ENCODE measurements at regions not wholly inside any gene's neighbourhood (a gene's known extent, or its start where the extent isn't known, plus 50 kb on each side); places are given as distances from the start of the nearest gene placed in this dataset.
"Not testable (repeated sequence)": the region's sequence is repeated elsewhere in the genome, so short reads cannot be mapped to it uniquely, and the experiment has no call there.

GRCh38 chr1:118291661-118292060, 106.6 kb upstream of the SPAG17 start:
- no peak overlapping the region for H3K4me3 ChIP-seq (ENCODE audit: low read length)
- no peak for TF ChIP-seq CTCF (IDR thresholded peaks at IDR 0.05; ENCODE audit: insufficient read depth, low read depth, low read length, missing control alignments)
- peak; percentile 6 for DNase-seq (ENCODE audit: low read depth)

GRCh38 chr1:118290571-118290970, 105.5 kb upstream of the SPAG17 start:
- H3K4me3 ChIP-seq (ENCODE audit: low read length), result no peak overlapping the region
- no peak for TF ChIP-seq CTCF (IDR thresholded peaks at IDR 0.05; ENCODE audit: insufficient read depth, low read depth, low read length, missing control alignments)
- DNase-seq (ENCODE audit: low read depth), result no peak

- no peak for TF ChIP-seq CTCF (IDR thresholded peaks at IDR 0.05; ENCODE audit: insufficient read depth, low read depth, low read length, missing control alignments)
- H3K4me3 ChIP-seq (ENCODE audit: low read length), result no peak overlapping the region
- DNase-seq (ENCODE audit: low read depth), result no peak
Observed at GRCh38 chr1:118290046-118290445, 105.0 kb upstream of the SPAG17 start.

GRCh38 chr1:118280656-118281055, 95.6 kb upstream of the SPAG17 start:
- H3K4me3 ChIP-seq (ENCODE audit: low read length); DNase-seq (ENCODE audit: low read depth): not testable (repeated sequence)

GRCh38 chr1:118275472-118276115, 90.6 kb upstream of the SPAG17 start:
- DNase-seq (ENCODE audit: low read depth), result peak; percentile 13
- H3K4me3 ChIP-seq (ENCODE audit: low read length), result no peak overlapping the region
- no peak for TF ChIP-seq CTCF (IDR thresholded peaks at IDR 0.05; ENCODE audit: insufficient read depth, low read depth, low read length, missing control alignments)

- TF ChIP-seq CTCF (IDR thresholded peaks at IDR 0.05; ENCODE audit: insufficient read depth, low read depth, low read length, missing control alignments), result no peak
- DNase-seq (ENCODE audit: low read depth), result no peak
- no peak overlapping the region for H3K4me3 ChIP-seq (ENCODE audit: low read length)
Observed at GRCh38 chr1:118272884-118273283, 87.9 kb upstream of the SPAG17 start.

- DNase-seq (ENCODE audit: low read depth), result no peak
- no peak overlapping the region for H3K4me3 ChIP-seq (ENCODE audit: low read length)
- no peak for TF ChIP-seq CTCF (IDR thresholded peaks at IDR 0.05; ENCODE audit: insufficient read depth, low read depth, low read length, missing control alignments)
Observed at GRCh38 chr1:118271883-118272282, 86.9 kb upstream of the SPAG17 start.
